Mammary epithelial cell (primary cell): ENCODE measurements at regions not wholly inside any gene's neighbourhood (a gene's known extent, or its start where the extent isn't known, plus 50 kb on each side); places are given as distances from the start of the nearest gene placed in this dataset.

Experiments
- EZH2 ChIP-seq: IDR thresholded peaks from 2 replicates; pipeline ENCODE4 v1.6.1; 2012; ENCODE audit warnings: low read length, inconsistent platforms, borderline replicate concordance
- TF ChIP-seq, protein P1 (sequence below), 2 donors: IDR thresholded peaks in 1 of 2; conservative IDR thresholded peaks in 1 of 2; 2 replicates each; pipeline ENCODE4 v1.5.1; 2011 to 2012; ENCODE audit warnings: inconsistent platforms in 2 of 2, low read length in 2 of 2, mild to moderate bottlenecking in 2 of 2, control low read depth in 1 of 2, low read depth in 1 of 2; ENCODE audit not compliant: insufficient read depth in 1 of 2; ENCODE audit errors: extremely low read depth in 1 of 2

DNA sequence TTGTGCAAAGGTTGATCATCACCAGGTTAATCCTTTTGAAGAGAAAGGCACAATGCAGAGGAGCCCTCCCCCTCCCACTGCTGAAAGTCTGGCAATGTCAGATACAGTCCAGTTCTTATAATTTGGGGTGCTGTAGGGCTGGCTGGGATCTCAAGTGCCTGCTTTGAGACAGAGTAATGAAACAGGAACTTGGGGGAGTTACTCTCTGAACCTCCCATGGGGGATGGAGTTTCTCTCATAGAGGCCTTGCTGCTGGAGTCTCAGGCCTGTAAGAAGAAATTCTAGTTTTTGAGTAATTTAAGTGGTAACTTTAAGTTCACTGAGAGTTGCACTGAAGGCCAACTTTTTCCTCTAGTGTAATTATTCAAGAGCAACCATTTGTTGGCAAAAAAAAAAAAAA is 410.5 kb downstream of the KCNRG start:
- TF ChIP-seq, protein P1, sequence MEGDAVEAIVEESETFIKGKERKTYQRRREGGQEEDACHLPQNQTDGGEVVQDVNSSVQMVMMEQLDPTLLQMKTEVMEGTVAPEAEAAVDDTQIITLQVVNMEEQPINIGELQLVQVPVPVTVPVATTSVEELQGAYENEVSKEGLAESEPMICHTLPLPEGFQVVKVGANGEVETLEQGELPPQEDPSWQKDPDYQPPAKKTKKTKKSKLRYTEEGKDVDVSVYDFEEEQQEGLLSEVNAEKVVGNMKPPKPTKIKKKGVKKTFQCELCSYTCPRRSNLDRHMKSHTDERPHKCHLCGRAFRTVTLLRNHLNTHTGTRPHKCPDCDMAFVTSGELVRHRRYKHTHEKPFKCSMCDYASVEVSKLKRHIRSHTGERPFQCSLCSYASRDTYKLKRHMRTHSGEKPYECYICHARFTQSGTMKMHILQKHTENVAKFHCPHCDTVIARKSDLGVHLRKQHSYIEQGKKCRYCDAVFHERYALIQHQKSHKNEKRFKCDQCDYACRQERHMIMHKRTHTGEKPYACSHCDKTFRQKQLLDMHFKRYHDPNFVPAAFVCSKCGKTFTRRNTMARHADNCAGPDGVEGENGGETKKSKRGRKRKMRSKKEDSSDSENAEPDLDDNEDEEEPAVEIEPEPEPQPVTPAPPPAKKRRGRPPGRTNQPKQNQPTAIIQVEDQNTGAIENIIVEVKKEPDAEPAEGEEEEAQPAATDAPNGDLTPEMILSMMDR (conservative IDR thresholded peaks at IDR 0.05 in 1 of 2, IDR thresholded peaks at IDR 0.05 in 1 of 2; ENCODE audit: extremely low read depth in 1 of 2, insufficient read depth in 1 of 2, low read depth in 1 of 2, low read length in 2 of 2) = no peak
- no peak for TF ChIP-seq EZH2
